Activated gamma-delta T cell treated with Interleukin-2 at 50 U/mL for 16 hours (primary cell): ENCODE measurements at regions not wholly inside any gene's neighbourhood (a gene's known extent, or its start where the extent isn't known, plus 50 kb on each side); places are given as distances from the start of the nearest gene placed in this dataset.

Experiments used
- DNase-seq: peaks from one replicate; pipeline ENCODE4 v3.0.0-alpha.2; 2020

DNA sequence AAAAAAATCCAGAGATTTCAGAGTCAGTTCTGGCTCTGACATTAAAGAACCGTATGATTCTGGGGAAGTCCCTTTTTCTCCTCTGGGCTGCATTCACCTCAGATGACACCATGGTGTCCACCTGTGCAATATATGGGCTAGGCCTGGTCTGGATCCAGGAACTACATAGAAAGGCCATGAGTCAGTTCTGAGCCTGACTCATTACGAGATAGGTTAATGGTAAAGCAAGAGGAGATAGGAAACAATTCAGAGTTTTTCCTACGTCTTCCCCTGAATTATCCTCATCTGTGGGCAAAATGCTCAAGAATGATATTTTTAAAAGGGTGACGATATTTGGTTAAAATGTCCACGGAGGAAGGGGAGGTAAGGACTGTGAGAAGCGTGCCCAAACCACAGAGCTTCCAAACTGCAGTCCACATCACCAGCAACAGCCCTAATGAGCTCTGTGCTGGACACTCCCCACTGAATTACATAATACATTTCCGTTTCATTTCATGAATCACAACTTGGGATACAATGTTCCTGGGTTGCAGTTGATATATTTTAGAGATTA, 180.1 kb upstream of the OSR1 start:
- DNase-seq = no peak

DNA sequence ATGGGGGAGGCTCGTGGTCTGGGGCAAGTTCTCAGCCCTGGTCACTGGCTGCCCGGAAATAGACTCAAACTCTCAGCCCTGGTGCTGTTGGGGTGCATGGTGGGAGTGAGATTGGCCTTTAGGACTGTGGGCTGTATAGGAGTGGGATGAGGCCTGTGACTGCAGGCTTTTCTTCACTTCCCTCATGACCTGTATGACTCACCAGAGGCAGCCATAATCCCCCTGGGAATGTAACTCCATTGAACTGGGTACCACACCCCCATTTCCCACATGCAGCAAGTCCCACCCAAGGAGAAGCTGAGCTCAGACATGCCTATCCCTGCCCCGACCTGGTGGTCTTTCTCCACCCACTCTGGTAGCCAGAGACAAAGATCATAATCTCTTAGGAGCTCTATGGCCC, 177.7 kb upstream of the OSR1 start:
- no peak for DNase-seq

DNA sequence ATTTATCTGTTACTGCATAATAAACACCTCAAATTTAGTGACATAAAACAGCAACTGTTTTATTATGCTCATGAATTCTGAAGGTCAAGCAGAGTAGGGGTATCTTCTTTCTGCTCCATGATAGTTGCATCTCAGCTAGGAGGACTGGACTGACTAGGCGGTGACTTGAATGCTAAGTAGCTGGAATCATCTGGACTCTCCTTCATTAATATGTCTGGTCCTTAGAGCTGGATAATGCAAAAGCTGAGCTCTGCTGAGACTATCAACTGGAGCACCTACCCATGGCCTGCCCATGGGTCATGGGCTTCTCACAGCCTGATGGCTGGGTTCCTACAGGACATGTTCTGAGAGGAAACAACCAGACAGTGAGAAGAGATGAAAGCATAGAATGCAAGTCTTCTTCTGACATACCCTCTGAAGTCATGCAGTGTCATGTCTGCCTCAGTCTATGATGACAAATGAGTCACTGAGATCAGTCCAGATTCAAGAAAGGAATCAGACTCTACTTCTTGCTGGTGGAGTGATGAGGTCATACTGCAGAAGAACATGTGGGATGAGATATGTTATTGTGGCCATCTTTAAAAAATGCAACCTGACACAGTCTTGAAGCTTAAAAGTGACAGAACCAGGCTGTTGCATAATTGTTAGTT, 174.2 kb upstream of the OSR1 start:
- DNase-seq = no peak

DNA sequence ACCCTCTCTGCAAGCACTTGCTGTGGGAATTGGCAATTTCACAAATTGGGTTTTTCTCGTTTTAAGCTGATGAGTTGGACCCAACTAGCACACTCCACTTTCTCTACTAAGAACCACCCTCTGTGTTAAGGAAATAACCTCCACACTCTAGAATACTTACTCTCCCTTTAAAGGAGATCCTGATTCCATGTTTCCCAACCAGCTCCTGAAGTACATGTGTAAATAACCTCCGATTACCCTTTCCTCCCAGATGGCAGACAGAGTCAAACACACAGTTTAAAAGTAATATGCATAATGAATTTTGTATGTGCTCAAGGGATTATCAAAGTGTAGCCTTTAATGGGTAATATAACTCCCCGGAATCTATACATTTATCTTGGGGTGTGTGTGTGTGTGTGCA, 171.3 kb upstream of the OSR1 start:
- DNase-seq = no peak

DNA sequence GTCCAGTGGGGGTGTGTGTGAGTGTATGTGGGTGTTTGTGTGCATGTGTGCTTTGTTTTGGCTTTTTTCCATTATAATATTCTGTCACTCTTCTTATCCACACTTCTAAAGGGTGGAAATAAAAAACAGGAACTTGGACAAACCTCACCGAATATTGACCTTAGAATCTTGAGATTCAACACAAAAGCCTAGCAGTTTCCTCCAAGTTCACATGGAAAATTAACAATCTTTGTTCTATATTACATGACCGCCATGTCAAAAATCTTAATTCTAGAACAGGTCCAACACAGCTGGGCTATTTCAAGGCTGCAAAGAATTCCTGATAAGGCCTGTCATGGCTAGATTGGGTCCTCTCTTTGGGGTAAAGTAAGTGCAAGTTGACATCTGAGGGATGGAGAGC, 169.3 kb upstream of the OSR1 start:
- no peak for DNase-seq

DNA sequence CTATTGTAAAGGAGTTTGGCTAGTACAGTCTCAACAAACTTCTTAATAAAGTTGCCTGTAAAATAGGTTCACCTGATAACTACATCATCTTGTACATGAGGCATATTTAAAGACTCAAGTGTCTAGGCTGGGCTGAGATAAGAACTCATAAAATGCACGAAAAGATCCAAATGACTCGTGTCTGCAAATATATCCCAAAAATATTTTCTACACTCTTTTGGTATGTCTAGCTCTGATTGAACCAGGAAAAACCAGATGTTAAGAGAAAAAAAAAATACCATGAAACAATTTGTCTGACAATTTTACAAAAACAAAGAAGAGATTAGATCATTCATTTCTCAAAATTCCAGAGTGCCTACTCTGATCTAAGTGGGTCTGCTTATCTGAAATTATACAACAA, 166.9 kb upstream of the OSR1 start:
- DNase-seq = no peak

DNA sequence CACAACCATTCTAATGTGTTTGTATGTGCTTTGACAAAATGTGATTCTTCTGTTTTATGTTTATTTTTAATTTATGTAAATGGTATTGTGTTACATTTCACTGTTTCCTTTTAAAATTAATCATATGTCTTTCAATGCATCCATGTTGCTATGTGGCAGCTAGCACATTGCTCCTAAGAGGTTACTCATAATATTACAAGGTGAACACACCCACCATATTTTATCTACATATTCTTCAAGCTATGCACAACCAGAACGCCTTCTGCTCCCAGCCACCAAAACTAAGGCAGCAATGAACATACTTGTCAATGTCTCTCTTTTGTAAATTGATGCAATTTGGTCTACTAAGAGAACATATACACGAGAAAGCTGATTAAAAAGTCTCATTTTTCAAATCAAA, 160.6 kb upstream of the OSR1 start:
- DNase-seq = no peak

DNA sequence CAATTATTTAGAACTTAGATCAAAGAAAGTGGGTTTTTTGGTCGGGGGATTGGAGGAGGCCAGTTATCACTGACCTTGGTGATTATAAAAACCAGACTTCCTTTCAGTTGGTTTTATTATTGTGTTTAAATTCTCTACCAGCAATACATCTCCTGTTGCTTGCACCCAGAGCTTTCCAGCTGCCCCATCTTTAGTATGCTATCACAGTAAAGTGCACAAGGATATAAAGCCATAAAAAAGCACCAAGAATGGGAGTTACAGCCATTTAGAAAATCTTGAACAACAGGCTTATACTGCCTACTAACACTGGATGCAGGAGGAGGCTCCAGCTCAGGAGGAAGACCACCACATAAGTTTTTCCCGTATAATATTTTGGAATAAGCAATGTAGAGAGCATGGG, 148.7 kb upstream of the OSR1 start:
- no peak for DNase-seq

DNA sequence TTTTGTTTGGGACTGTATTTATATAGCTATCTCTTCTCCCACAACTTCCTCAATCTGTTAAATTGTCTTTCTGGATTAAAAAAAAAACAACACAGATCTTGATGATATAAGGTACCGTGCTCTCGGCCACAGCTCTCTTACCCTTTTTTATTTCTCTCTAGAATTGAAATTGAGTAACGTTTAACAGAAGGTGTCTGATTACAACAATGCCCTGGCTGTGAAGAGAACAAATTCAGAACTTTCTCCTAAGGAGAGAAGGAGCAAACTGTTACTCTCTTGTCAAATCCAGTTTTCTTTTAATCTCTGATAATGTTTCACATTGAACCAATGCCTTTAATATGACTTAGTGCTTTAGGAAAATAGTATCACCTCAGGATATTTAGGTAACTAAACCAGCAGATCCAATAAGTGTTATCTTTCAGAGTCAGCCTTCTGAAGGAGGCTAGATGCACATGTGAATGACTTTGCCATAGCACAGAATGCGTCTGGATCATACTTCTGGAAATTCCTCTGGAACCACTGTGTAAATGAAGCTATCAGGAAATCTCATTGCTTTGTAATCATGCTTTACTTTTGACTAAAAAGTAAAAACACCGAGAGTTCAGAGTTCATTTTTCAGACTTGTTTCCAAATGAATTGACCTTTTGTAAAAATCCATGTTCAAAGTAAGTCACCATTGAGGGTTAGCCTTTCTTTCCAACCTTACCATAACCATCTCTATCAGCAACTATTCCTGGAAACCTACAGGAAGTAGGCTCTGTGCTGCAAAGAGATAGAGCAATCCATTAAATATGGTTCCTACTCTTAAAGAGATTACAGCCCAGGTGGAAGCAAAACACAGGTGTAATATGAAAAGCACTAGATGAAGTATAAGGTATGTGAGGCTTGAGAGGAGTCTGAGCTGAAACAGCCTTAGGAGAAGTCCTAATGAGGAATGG, 147.0 kb upstream of the OSR1 start:
- no peak for DNase-seq

DNA sequence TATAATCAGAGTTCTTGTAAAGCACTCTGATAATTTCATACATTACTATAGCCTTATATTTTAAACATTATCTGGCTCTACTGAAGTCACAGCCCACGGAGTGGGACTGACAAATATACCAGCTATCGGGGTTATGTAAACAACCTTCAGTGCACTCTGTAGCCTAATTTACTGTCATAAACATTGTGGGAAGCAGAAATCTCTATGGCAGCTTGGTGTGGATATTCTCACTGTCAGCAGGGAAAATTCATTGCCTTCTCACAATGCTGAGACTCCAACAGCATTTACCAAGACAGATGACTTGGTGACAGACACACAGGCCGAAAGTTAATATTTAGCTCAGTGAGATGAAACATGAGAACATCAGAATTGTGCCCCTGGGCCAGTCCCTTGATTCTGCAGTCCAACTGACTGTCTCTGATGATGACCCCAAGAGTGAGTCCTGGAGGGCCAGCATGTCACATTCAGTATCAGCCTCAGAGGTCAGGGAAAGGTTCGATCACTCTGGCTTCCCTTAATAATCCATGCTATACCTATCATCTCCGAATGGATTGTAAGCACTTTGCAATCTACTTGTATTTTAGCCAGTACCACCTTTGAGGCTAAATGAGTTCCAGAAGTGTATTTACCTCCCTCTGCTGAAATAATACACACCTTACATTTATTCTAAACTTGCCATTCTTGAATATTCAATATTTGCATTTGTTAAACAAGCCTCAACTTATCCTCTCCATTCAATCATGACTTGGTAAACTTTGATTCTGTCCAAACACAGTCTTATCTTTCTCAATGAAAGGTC, 146.2 kb upstream of the OSR1 start:
- DNase-seq = no peak

DNA sequence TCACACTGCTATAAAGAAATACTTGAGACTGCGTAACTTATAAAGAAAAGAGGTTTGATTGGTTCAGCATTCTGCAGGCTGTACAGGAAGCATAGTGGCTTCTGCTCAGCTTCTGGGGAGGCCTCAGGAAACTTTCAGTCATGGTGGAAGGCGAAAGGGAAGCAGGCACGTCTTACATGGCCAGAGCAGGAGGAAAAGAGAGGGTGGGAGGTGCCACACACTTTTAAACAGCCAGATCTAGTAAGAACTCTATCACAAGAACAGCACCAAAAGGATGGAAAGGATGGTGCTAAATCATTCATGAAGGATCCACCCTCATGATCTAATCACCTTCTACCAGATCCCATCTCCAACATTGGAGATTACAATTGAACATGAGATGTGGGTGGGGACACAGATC, 145.5 kb upstream of the OSR1 start:
- DNase-seq = no peak

DNA sequence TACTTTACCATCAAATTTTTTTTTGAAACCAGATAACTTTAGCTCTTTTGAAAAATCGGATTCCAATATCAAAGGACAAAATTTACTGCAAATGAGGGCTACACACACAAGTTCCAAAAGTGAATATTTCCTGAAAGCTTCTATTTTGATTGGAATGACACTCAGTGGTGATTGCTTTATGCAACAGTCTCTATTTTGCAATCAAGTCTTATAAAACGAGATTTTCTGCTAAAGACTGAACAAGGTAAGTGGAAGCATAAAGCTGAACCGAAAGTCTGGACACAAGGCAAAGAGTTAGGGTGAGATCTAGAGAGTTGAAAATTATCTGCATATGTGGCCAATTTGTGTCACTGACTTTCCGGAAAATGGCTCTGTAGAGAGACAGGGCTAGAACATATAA, 145.0 kb upstream of the OSR1 start:
- DNase-seq = no peak

DNA sequence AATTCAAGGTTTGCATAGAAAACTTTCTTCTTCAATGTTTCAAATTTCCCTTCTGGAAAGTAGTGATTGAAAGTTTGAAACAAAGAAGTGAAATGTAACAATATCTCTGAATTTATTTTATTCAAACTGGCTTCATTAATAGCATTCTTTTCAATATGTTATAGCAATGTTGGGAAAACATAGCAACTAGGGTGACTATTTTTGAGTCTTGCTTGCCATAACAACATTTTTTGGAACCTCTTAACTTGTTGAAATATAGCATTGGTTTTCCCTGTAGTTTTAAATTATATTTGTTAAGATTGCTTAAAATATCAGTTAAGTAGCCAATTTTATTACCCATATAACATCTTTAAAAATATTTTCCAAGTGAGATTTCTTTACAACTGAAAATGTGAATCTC, 141.7 kb upstream of the OSR1 start:
- no peak for DNase-seq

DNA sequence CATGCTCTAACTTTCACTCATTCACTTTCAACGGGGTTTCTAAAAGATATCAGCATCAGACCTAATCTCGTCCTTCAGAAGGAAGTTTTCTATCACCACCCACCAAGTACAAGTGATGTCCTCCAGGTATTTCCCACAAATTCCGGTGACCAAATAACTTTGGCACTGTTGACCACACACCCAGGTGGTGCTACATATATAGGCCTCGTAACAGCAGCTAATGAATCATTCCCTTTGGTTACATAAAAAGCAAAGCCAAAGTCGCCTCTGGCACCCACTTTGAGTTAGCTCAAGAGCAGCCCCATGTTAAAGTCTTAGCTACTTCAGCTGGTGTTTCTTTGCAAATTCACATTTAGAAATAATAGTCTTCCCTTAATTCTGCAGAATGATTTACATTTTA, 138.2 kb upstream of the OSR1 start:
- no peak for DNase-seq

DNA sequence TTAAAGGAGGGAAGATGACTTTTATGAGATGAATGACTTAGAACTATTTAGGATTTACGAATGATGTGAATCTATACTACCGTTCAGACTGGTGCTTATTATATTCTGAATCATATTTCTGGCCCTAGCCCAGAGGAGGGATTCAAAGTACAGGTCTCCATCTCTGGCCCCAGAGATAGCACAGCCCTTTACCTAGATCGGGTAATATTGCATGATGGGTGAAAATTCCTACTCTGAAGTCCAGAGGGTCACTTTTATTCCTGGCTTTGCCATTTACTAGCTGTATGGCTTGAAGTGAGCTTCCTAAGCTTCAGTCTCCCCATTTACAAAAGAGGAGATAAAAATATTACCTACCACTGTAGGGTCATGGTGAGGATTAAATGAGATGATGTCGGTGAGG, 135.8 kb upstream of the OSR1 start:
- no peak for DNase-seq

DNA sequence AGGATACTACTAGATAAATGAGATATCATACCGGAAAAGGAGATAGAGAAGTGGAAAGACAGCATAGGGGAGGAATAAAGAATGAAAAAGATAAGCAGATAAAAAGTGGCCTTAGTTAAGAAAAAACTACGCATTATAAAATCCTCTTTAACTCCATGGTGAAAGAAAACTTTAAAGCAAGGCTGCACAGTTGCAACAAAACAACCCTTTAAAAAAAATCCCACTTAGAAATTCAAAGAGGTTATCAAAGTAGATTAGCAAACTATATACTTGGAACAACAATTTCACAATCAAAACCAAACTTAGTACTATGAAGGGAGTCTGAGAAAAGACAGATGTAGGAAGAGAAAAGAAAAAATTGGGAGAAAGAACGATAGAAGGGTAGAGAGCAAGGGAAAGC, 133.4 kb upstream of the OSR1 start:
- DNase-seq = no peak

DNA sequence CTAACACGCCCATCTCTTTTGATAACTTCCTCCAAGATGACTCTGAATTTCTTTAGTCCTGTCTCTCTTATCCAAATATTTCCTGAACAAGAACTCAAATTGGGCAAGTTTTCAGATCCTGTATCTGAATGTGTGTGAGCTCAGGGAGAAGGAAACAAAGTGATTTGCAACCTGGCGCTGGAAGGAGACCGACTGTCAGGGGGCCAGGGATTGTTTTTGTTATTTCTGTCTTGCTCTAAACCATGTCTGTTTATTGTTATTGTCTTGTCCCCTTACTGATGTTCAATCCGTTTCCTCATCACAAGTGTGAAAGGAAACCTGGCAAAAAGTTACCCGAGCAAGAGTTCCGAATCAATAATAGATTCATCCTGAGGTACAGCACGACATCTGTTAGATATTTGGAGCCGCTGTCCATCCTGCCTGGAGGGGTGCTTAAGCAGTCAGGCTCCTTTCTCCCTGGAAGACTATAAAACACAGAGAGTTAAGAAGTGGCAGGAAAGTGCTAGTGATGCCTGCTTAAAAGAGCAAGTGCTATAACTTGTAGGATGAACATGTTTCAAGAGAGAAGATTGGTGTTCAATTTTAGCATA, 132.5 kb upstream of the OSR1 start:
- no peak for DNase-seq

DNA sequence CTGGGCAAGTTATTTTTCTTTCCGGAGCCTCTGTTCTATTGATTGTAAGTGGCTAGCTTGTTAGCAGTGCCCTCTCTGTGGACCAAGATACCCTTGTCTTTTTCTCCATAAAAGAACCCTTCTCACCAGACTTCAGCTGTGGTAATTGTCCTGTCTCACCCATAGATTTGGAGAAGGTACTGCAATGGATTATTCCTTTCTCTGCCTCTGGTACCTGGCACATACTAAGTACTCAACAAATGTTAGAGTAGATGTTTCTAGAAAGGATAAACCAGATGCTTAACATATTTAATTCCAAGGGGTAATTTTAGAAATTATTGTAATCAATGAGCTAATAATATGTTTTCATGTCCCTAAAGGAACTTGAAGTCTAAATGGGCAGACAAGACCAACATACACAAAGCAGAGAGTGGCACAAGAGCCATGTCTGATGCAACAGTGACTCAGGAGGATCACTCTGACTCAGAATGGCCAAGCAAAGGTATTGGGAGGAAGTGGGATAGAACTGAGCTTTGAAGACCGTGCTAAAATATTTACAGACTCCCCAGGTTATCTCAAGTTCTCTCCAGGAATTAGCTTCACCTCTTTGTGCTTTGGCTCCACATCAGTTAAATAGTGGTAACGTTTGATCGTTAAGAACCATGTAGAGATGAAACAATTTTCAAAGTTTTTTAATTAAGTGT, 129.7 kb upstream of the OSR1 start:
- no peak for DNase-seq

DNA sequence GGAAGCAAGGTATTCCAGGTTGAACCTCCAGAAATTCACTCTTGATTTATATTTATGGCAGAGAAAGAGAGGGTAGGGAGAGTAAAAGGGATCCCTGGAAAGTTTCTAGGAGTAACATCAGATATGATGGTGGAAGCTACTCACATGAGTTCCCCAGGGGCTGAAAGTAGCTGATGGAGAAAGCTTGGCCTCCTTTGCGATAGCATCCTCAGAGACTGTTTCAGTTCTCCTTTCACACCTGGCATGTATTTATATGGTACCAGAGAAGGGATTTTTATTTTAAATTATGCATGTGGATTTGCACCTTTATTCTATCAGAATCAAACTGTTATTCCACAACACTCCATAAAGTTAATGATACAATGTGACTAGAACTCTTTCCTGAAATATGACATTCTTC, 126.3 kb upstream of the OSR1 start:
- DNase-seq = no peak

DNA sequence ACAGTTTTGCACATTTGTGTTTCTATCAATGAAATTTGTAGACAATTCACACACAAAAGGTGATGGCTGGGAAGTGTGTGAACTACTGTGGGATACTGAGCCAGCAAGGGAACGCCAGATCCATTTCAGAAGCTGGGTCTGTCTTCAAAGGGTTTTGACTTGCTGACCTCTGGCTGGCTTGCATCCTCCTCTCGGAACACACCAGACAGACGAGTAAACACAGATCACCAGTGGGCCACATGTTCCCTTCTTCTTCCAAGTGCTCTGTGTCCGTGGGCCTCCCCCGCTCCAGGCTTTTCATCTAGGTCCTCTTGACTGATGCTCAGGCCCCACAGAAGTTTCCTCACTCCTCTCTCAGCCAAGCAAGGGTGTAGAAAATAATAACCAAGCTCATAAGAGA, 122.2 kb upstream of the OSR1 start:
- DNase-seq = no peak

DNA sequence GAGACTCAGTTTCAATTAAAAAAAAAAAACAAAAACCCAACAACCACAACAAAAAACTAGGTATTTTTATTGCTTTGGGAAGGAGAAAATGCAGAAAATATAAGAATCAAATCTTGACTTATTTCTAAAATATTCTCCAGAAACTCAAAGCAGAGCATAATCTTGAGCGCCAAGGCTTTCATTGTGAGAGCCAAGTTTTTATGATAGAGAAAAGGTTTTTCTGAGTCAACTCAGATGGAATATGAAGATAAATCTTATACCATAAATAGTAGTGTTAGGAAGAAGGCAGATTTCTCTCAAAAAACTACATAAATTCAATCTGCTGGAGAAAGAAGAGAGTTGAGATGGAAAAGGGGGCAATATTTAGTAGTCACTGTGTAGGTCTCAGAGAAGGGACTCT, 121.2 kb upstream of the OSR1 start:
- DNase-seq = no peak

DNA sequence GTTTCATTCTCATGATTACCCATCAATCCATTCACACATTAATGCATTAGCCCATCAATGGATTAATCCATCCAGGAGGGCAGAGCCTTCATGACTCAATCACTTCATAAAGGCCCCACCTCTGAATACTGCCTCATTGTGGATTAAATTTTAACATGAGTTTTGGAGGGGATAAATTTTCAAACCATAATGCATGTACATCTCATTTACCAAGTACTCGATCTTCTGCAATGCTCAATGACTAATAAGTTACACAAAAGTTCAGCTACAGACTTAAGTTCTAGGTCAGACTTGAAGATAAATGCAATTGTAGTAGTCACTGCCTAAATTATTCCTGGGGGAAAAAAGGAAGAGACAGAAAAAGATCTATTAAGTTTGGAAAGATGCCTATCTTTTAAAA, 120.0 kb upstream of the OSR1 start:
- DNase-seq = no peak

DNA sequence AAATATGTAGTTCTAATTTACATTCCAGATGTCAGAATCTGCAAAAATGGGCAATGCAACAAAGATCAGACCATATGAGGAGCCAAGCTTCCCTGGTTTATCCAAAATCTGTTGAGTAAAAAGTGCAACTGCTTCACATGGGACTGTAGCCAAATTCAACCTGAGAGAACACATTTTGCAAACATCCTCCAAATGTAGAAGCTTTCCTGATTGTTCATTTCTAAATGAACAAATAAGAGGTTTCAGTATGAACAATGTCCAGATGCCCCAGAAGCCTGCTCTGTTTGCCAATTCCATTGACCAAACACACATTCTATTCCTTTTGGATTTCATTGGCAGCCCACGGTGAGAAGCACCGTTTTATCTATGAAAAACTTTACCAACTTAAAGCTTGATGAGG, 117.9 kb upstream of the OSR1 start:
- DNase-seq = no peak
